CD14-positive monocyte (primary cell): ENCODE measurements at regions not wholly inside any gene's neighbourhood (a gene's known extent, or its start where the extent isn't known, plus 50 kb on each side); places are given as distances from the start of the nearest gene placed in this dataset.

Experiments used
- DNase-seq, 3 donors: peaks; one replicate each; pipeline ENCODE4 v3.0.0-alpha.2; 2011 to 2022
- H2AFZ ChIP-seq: 2 replicates; pipeline ENCODE4 v1.6.0; 2012; ENCODE audit warnings: mild to moderate bottlenecking, low read depth, low read length, inconsistent platforms; ENCODE audit not compliant: insufficient read depth, poor library complexity, severe bottlenecking
- H3K27ac ChIP-seq, 2 donors: 1 replicate in 1 of 2; 2 replicates in 1 of 2; pipeline ENCODE4 v1.5.1; 2012 to 2013; ENCODE audit warnings: low read length in 2 of 2, control low read depth in 1 of 2, inconsistent platforms in 1 of 2, low read depth in 1 of 2, mild to moderate bottlenecking in 1 of 2
- H3K27me3 ChIP-seq, 2 donors: one replicate each; pipeline versions ENCODE4 v1.6.0 to v1.6.1; 2011 to 2013; ENCODE audit warnings: low read length in 2 of 2; ENCODE audit not compliant: control insufficient read depth in 2 of 2, insufficient read depth in 2 of 2
- H3K36me3 ChIP-seq, 2 donors: replicated peaks in 1 of 2; 1 replicate in 1 of 2; 2 replicates in 1 of 2; pipeline versions ENCODE4 v1.5.1 to v1.6.1; 2012 to 2013; ENCODE audit warnings: low read length in 2 of 2, control low read depth in 1 of 2, inconsistent platforms in 1 of 2, mild to moderate bottlenecking in 1 of 2; ENCODE audit not compliant: insufficient read depth in 2 of 2, control insufficient read depth in 1 of 2
- H3K4me1 ChIP-seq, 2 donors: 1 replicate in 1 of 2; 2 replicates in 1 of 2; pipeline versions ENCODE4 v1.5.1 to v1.6.1; 2012 to 2013; ENCODE audit warnings: low read length in 2 of 2, control low read depth in 1 of 2, inconsistent platforms in 1 of 2, mild to moderate bottlenecking in 1 of 2, moderate library complexity in 1 of 2; ENCODE audit not compliant: insufficient read depth in 2 of 2, control insufficient read depth in 1 of 2
- H3K4me2 ChIP-seq: replicated peaks from 2 replicates; pipeline ENCODE3; 2012; ENCODE audit warnings: low read length, moderate library complexity, mild to moderate bottlenecking; ENCODE audit not compliant: poor library complexity, severe bottlenecking; ENCODE audit errors: extremely low read depth
- H3K4me3 ChIP-seq, 3 experiments: fragments of 200-600 bp in 1 of 3; sonication (generic) in 1 of 3; replicated peaks in 1 of 3; 1 replicate in 2 of 3; 2 replicates in 1 of 3; pipeline ENCODE4 v1.5.1; 2011 to 2013; ENCODE audit warnings: low read length in 3 of 3, mild to moderate bottlenecking in 3 of 3, control low read depth in 2 of 3, low read depth in 2 of 3, inconsistent platforms in 1 of 3, moderate library complexity in 1 of 3
- H3K79me2 ChIP-seq: 2 replicates; pipeline ENCODE4 v1.6.0; 2012; ENCODE audit warnings: mild to moderate bottlenecking, control low read depth, inconsistent platforms, low read length, moderate library complexity; ENCODE audit not compliant: insufficient read depth
- H3K9ac ChIP-seq: 2 replicates; pipeline ENCODE4 v1.6.0; 2017; ENCODE audit warnings: low read length, mild to moderate bottlenecking; ENCODE audit not compliant: insufficient read depth, poor library complexity, severe bottlenecking
- H3K9me3 ChIP-seq, 2 donors: replicated peaks in 1 of 2; 1 replicate in 1 of 2; 2 replicates in 1 of 2; pipeline versions ENCODE4 v1.5.1 to v1.6.1; 2012 to 2013; ENCODE audit warnings: low read length in 2 of 2, control low read depth in 1 of 2; ENCODE audit not compliant: control insufficient read depth in 1 of 2, insufficient read depth in 1 of 2
- H4K20me1 ChIP-seq: 2 replicates; pipeline ENCODE4 v1.6.0; 2012; ENCODE audit warnings: mild to moderate bottlenecking, low read length, control low read depth, moderate library complexity; ENCODE audit not compliant: insufficient read depth
- H3K27ac Mint-ChIP-seq, 7 donors: one replicate each; pipeline ENCODE4 v1.8.0; 2020; ENCODE audit warnings: mild to moderate bottlenecking in 7 of 7, mixed read lengths in 7 of 7, moderate library complexity in 6 of 7, inconsistent platforms in 2 of 7
- H3K27me3 Mint-ChIP-seq, 3 donors: one replicate each; pipeline ENCODE4 v1.8.0; 2021 to 2022; ENCODE audit warnings: low read depth in 3 of 3, mild to moderate bottlenecking in 3 of 3, mixed read lengths in 3 of 3, moderate library complexity in 3 of 3, inconsistent platforms in 1 of 3
- H3K36me3 Mint-ChIP-seq, 2 donors: one replicate each; pipeline ENCODE4 v1.8.0; 2020; ENCODE audit warnings: mixed read lengths in 2 of 2, inconsistent platforms in 1 of 2, mild to moderate bottlenecking in 1 of 2
- H3K4me1 Mint-ChIP-seq: one replicate; pipeline ENCODE4 v1.8.0; 2020; ENCODE audit warnings: mild to moderate bottlenecking, mixed read lengths
- H3K4me3 Mint-ChIP-seq, 2 donors: one replicate each; pipeline ENCODE4 v1.8.0; 2020; ENCODE audit warnings: mild to moderate bottlenecking in 2 of 2, mixed read lengths in 2 of 2, moderate library complexity in 1 of 2
- H3K9me3 Mint-ChIP-seq, 7 donors: one replicate each; pipeline ENCODE4 v1.8.0; 2020 to 2022; ENCODE audit warnings: mixed read lengths in 7 of 7, mild to moderate bottlenecking in 6 of 7, moderate library complexity in 6 of 7, inconsistent platforms in 2 of 7
- WGBS: methylation state at CpG from one replicate; pipeline ENCODE4 v1.1.5; 2013; ENCODE audit warnings: missing lambda C conversion rate; ENCODE audit not compliant: insufficient coverage; 5-methylcytosine and 5-hydroxymethylcytosine counted together
- intact Hi-C, 2 donors: fragments of 100-400 bp; cut with micrococcal nuclease; formaldehyde crosslinking; loops; one replicate each; pipeline versions ENCODE4 v1.15.0 to v1.15.1; 2023
- TF ChIP-seq, protein P1 (sequence below): fragments of 200-600 bp; IDR thresholded peaks from one replicate; pipeline ENCODE4 v1.8.0; 2022; ENCODE audit warnings: antibody characterized with exemption, mild to moderate bottlenecking

DNA sequence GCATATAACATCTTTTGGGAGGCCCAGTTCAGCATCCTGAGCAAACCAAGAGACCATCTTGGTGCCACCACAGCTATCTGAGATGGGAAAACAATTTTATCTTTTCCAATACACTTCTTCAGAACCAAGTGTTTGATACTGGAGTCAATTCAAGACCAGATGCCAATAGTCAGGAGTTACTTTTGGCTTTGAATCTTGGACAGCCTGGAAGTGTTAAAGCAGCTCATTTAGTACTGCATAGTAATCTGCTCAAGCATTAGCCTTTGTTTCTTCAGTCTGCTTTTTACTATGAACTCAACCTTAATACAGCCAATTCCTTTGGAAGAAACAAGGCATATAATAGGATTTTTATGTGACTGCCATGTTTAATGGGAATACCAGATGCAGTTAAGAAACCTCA is 81.9 kb upstream of the TSPAN8 start:
- Histone ChIP-seq H2AFZ (no peak overlapping the region), H3K9me3 (peaks cover 0 to 5% of the 10 kb centered on the region in 2 donors), H4K20me1 (no peaks in the 10 kb centered on the region), H3K27me3 (no peaks in the 10 kb centered on the region), H3K4me1 (no peaks in the 10 kb centered on the region), H3K4me3 (no peak overlapping the region), H3K4me2 (no peak overlapping the region), H3K9ac (no peak overlapping the region), H3K36me3 (no peaks in the 10 kb centered on the region), H3K79me2 (no peaks in the 10 kb centered on the region), H3K27ac (no peak overlapping the region)
- Mint-ChIP-seq H3K27ac (no peak overlapping the region), H3K4me1 (no peaks in the 10 kb centered on the region), H3K4me3 (no peak overlapping the region), H3K27me3 (no peaks in the 10 kb centered on the region), H3K9me3 (peaks cover 0 to 6% (median 2%) of the 10 kb centered on the region in 7 donors), H3K36me3 (no peaks in the 10 kb centered on the region)
- DNase-seq, result no peak
- TF ChIP-seq, protein P1, sequence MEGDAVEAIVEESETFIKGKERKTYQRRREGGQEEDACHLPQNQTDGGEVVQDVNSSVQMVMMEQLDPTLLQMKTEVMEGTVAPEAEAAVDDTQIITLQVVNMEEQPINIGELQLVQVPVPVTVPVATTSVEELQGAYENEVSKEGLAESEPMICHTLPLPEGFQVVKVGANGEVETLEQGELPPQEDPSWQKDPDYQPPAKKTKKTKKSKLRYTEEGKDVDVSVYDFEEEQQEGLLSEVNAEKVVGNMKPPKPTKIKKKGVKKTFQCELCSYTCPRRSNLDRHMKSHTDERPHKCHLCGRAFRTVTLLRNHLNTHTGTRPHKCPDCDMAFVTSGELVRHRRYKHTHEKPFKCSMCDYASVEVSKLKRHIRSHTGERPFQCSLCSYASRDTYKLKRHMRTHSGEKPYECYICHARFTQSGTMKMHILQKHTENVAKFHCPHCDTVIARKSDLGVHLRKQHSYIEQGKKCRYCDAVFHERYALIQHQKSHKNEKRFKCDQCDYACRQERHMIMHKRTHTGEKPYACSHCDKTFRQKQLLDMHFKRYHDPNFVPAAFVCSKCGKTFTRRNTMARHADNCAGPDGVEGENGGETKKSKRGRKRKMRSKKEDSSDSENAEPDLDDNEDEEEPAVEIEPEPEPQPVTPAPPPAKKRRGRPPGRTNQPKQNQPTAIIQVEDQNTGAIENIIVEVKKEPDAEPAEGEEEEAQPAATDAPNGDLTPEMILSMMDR, result no peak
- intact Hi-C loops, result no loop called here

- TF ChIP-seq, protein P1, result no peak
- Mint-ChIP-seq H3K27me3 (no peaks in the 10 kb centered on the region), H3K36me3 (no peaks in the 10 kb centered on the region), H3K27ac (no peak overlapping the region), H3K4me1 (no peaks in the 10 kb centered on the region), H3K4me3 (no peak overlapping the region), H3K9me3 (peaks cover 0 to 6% (median 2%) of the 10 kb centered on the region in 7 donors)
- Histone ChIP-seq H3K27me3 (no peaks in the 10 kb centered on the region), H3K36me3 (no peaks in the 10 kb centered on the region), H3K27ac (no peak overlapping the region), H4K20me1 (no peaks in the 10 kb centered on the region), H3K4me2 (no peak overlapping the region), H2AFZ (no peak overlapping the region), H3K79me2 (no peaks in the 10 kb centered on the region), H3K9ac (no peak overlapping the region), H3K9me3 (peaks cover 0 to 2% of the 10 kb centered on the region in 2 donors), H3K4me1 (no peaks in the 10 kb centered on the region), H3K4me3 (no peak overlapping the region)
- intact Hi-C loops, result no loop called here
- no peak for DNase-seq
- WGBS, result 80% methylated on average over 1 of the region's 4 CpGs
Measured at GRCh38 chr12:71237128-71237527, 79.3 kb upstream of the TSPAN8 start.
